Stimulated activated CD8-positive, alpha-beta memory T cell treated with anti-CD3 and anti-CD28 coated beads, Interleukin-15, amount 100 ng/mL, for 48 hours (primary cell): ENCODE measurements at regions not wholly inside any gene's neighbourhood (a gene's known extent, or its start where the extent isn't known, plus 50 kb on each side); places are given as distances from the start of the nearest gene placed in this dataset.

Source experiments
- DNase-seq, 2 donors: peaks; one replicate each; pipeline ENCODE4 v3.0.0-alpha.2; 2020; ENCODE audit warnings: low read depth in 2 of 2

DNA sequence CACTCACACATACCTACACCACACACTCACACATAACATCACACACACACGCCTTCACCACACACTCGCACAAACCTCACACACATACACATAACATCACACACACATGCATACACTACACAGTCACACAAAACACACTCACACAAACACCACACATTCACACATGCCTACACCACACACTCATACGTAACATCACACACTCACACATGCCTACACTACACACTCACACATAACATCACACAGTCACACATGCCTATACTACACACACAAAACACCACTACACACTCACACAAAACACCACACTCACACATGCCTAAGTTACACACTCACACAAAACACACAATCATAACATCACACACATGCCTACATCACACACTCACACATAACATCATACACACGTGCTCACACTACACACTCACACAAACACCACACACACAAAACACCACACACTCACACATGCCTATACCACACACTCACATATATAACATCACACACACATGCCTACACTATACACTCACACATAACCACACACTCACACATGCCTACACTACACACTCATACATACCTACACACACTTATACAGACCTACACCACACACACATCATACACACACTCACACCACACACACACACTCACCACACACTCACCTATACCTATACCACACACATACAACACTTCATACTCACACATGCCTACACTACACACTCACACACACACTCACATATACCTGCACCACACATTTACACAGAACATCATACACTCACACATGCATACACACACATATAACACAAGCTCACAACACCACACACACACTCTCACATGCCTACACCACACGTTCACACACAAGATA is 383.5 kb downstream of the C6orf118 start:
- no peak for DNase-seq

DNA sequence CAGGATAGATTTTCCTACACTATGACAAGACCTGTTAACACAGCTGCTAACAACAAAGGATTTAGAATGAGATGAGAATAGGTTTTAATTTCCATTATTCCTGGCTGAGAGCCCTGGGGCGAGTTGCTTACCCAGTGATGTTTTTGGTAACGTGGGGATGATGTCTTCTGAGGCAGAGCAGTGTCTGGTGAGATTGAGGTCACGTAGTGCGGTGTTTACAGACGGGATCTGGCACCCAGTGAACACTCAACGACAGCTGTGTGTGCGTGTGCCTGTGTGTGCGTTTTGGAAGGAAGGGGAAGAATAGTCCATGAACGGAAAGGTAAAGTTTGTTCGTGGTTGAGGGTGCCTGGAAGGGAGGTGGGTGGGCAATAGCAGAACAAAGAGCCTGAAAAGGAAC is 384.7 kb downstream of the C6orf118 start:
- no peak for DNase-seq

DNA sequence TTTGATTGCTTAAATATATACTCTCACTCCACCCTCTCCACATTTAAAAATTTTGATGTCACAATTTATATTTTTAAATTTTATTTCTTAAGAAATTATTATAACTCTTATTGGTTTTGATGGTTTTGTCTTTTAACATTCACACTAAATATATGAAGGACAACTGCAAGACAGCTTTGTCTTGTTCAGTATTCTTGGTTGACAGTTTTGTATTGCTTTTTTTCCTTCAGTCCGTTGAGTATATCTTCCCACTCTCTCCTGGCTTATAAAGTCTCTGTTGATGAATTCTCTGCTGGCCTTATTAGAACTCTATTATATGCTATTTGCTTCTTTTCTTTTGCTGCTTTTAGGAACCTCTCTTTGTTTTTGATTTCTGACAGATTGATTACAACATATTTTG is 392.2 kb downstream of the C6orf118 start:
- no peak for DNase-seq

DNA sequence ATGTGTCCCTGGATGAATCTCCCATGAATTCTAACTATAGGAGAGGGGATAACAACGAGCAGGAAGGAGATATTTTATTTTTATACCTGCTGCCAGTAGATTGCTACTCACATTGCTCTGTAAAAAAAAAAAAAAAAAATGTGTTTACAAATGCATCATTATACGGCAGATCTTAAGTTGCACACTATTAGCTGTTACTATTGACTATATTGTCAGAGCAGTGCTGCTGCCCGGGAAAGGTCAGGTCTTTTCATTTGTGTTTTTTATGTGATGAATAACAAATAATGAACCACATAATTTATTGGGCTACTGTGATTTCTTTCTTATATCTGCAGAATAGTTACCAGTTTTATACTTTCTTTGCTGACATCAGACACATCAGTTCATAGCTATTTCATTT is 393.3 kb downstream of the C6orf118 start:
- DNase-seq: no peak

DNA sequence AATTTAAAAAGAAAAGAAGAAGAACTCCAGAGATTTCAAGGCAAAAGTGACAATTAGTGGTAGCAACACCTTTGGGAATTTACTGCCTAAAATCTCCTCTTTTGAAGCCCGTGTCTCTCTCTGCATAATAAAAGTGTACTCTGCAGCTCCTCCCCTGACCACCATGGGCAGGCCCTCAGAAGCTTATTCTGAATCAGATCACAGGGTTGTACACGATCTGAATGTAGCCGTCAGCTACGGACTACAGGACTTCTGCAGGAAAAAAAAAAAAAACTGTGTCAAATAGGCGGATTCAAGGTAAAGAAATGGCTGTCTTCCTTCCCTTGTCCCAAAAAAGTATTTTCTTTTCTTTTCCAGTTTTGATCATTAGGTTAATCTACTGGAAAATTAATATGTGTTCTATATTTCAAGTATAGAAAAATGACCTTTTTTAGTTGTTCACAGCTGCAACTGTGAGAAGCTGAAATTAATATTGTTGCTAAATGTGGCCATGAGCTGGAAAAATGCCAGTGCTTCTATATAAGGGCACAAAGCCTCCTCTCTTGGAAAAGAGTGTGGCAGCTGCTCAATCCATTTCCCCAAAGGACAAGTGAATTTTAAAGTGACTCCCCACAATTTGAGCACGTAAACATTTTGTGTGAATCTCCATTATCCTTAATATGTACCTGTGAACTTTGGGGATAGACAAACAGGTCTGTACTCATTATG is 397.4 kb downstream of the C6orf118 start:
- no peak for DNase-seq

DNA sequence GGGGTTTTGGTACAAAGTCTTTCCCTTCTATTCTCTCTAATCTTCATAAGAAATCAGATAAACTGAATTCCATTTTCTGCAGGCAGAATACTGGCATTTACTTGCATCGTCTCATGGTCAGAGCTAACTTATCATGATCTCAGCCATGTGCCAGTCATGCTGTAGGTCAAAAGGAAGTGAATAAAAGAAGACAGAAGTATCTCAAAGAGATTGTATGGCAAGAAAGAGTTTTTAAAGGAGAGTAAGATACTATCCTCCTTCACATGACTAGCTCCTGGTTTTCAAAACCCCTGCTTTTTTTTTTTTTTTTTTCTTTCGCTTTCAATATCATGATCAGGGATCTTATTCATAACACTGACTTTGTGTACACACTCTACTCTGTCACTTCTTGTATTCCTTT is 398.3 kb downstream of the C6orf118 start:
- no peak for DNase-seq

DNA sequence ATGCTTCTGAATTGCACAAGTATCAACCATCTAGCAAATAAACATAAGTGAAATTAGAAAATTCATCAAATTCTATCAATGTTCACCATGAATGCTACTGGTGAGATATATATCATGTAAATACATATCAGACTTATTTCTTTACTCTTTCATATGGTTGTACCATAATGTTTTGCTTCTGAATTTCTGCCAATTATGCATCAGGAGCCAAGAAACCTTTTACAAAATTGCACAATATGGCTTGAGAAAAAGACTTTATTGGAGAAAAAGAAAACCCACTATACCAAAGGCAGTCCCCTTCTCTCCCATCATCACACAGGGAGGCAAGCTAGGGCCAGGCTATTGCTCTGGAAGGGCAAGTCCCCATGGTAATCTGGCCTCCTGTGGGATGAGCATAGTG is 402.6 kb downstream of the C6orf118 start:
- DNase-seq: no peak

DNA sequence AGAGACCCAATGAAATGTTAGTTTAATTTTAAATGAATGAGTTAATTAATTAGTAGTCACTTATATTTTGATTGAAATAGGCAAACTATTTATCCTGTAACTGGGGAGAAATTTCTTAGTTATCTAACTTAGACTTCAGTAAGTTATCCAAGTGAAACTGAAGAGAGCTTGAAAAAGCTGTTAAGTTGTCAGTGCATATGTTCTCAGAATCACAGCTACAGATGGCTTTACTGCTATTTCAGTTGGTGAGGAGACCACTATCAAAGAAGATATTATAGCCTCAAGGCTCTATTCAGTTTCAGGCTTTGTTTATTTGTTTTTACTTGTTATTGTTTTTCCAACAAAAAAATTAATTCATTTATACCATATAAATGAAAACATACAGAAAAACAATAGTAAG is 404.1 kb downstream of the C6orf118 start:
- no peak for DNase-seq

DNA sequence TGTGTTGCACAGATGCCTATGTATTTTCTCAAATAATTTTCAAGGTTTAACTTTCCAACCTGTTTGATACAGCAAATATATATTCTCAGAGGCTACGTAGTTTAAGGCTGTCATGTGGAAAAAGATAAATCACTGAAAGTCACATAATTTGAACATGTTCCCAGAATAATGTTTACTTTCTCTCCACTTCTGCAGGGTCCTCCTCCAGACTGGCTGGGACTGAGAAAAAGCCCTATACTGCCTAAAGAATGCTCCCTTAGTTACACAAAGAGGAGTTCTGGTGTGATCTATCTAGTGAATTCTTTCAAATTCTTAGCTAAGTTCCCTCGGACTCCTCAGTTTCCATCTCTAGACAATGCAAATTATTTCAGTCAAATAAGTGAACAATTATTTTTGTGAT is 411.0 kb downstream of the C6orf118 start:
- DNase-seq: no peak

DNA sequence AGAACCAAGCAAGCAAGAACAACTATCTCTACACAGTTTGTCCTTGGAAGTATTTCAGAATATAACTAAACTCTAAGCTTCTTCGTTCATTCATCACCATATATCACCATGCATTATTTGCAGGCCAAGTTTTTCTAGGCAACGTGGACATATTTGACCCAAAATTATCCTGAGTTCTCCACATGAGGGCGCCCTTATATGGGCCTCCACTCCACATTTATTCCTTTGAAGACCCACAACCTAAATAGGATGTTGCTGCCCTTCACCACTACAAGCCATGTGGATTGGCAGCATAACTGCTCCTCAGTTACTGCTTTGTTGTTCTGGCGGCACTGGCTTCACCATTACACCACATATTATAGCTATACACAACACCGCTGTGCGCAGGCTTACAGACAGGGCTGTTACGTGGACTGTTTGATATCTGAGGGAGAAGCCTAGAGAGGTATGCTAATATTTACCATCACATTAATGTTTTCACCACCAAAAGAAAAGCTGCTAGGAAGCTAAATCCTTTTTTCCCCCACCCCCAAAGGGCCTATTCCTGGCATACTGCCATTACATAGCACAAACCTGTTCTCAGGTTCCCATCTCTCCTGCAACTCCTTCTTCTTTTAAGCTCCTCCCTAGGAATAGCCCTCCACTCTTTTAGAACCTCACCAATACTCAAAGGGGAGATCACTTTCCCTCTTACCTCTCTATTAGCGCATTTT is 411.7 kb downstream of the C6orf118 start:
- DNase-seq: no peak

DNA sequence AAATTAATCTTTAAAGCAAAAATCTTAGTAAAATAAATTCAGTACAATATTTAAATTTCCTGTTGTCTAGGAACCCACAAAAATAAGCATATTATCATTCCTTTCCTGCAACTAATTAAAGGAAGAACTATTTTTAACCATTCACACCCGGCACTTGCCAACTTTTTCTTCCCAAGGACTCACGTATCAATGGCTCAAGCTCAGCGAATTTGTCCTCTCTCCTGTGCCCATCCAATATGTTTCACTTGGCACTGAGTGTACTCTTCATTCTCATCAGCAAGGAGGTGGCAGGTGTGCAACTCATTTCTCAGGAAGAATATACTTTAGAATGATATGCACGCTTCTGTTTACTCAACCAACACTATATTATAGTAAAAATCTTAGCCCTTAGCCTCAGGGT is 419.4 kb downstream of the C6orf118 start:
- DNase-seq: no peak

DNA sequence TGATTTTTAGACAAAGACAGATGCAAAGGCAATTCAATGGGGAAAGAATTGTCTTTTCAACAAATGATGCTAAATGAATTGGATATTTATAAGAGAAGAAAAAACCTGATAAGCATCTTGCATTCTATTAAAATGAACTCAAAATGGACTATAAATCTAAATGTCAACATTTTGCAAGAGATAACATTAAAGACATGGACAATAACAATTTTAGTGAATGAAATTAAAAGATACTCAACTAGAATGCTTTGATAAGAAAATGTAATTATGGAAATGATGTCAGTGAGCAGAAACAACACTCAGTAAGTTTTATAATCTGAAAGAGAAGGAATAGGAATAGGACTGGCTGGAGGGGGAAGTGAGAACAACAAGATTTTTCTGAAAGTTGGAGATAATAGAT is 421.7 kb downstream of the C6orf118 start:
- DNase-seq: no peak

DNA sequence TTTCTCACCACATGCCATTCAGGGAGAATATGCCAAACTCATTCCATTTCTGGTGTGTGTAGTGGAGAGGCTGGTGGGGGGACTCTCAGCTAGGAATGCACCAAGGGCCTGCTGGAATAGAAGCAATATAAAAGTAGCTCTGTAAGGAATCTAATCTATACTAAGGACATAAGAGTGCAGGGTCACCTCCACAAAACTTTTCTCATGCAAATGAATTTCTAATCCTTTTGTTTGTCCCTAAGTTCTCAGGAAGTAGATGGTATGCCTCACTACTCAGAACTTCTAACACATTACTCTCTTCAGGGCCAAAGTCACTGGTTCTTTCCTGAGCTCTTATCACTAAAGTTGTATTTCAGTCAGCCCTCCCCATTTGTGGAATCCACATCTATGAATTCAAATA is 427.2 kb downstream of the C6orf118 start:
- DNase-seq: no peak

DNA sequence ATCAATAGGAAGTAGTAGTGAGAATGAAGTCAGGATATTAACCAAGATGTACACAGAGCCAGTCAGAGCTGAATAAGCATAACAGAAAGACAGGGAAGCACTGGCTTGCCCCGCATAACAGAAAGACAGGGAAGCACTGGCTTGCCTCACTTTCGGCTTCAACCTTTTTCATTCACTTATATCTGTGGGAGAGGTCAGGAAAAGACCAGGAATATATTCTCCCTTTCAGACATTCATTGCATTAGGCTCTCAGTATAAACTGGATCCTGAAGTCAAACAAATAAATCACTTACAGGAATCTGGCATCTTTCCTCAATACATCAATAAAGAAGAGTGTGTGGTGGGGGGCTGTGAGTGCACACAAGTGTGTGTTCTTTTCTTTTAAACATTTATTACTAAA is 437.6 kb downstream of the C6orf118 start:
- no peak for DNase-seq

DNA sequence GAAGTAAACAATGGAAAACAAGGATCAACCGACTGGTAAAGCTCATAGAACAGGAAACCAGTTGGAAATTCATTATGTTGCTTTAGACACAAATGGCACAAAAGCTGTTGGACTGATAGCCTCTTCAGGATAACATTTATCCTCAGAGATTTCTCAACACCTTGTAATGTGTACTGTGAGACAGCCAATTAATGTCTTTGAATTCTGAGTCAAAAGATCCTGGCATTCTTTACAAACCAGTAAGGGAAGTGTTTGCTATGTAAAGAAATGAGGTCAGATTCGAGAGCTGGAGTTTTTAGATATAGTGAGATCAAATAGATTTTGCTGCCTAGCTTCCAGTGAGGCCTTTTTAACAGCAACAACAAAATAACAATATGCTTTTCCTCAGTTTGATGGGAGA is 439.2 kb downstream of the C6orf118 start:
- no peak for DNase-seq

DNA sequence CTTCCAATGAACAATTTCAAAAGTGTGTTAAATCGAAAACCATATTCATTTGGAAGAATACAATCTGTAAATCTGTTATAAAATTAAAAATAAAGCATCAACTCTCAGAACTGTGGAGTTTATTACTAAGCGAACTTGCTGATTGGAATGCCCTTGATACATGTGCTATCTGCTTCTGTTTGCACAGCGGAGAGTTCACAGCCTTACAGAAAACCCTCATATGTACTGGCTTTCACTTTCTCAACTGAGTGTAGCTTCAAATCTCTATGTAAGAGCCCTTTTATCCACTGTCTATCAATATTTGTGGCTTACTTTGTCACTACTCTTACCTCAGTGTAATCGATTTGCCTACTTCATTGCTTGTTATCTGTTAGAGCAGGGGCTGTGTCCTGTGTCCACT is 447.4 kb downstream of the C6orf118 start:
- DNase-seq: no peak

DNA sequence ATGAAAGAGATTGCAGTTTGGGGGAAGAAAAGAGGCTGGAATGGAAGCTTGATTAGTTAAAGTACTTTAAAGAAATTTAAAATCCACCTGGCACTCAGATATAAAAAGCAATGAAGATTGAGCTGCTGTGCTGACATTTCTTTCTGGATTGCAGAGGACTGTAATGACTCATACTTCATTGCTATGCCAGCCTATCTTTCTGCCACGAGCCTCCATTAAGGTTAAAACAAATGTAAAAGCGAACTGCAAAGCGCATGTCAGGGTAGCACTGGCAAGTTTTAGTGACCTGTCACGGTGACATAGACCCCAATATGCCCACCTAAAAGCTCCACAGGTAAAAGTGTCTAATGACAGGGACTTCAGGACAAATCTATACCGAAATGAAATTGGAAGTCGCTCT is 449.6 kb downstream of the C6orf118 start:
- DNase-seq: no peak

DNA sequence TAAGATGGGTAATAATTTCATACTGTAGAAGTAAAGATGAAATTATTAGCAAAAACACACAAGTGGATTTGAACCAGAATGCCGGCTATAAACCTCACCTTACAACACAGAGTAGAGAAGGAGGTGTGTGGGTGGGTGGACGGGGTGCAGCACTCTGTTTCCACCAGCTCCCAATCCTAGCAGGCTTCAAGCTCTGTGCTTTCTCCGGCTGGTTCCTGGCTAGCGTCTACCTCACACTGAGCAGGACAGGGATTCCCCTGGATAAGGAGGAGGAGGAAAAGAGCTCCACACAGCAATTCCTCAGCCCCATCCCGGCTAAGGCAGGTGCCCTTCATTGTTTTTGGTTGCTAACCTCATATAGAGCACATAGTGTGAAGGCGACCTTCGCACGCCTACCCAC is 453.3 kb downstream of the C6orf118 start:
- DNase-seq: no peak

DNA sequence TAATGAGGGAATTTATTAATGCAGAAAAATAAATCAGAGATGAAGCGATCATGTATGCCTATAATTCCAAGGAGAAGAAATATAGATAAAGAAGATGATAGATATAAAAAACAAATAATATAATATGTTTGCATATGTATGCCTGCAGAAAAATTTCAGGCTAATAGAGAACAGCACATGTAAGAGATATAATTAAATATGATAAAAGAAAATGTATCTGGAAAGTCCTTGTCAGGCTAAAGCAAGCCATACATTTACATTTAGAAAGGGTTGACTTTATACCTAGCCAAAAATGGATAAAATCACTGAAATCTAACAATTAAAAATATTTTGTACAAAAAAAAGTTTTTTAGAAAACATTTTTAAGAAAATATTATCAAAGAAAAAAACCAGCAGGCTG is 454.1 kb downstream of the C6orf118 start:
- DNase-seq: no peak

DNA sequence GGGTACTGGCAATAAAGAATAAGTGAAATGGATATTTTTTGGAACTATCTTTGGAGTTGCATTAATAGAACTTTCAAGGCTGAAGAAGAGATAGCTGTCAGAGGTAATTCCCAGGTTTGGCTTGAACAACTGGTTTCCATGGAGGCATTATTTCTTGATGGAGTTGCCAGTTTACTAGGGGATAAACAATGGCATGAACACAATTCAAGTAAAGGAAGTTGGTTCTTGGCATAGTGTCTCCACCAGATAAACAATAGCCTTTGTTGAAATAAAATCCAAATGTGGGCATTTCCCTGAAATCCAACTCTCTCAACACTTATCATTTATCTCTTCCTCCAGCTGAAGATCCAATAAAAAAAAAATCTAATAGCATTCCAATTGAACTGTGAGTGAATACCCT is 454.9 kb downstream of the C6orf118 start:
- DNase-seq: no peak

DNA sequence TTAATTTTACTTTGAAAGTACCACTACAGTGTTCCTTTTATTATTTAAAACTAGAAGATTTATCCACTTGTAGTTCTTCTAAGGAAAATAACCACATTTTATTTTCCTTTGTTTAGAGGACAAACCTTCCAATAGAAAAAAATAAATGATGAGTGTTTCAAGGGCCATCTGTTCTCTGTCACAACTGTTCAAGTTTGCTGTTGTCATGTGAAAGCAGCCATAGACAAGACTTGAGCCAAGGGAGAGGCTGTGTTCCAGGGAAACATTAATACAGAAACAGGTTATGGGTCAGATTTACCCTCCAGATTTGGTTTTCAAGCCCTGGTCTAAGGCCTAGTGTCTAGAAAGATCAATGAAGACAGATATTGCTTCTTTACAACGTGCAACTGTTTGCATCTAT is 463.6 kb downstream of the C6orf118 start:
- DNase-seq: no peak

DNA sequence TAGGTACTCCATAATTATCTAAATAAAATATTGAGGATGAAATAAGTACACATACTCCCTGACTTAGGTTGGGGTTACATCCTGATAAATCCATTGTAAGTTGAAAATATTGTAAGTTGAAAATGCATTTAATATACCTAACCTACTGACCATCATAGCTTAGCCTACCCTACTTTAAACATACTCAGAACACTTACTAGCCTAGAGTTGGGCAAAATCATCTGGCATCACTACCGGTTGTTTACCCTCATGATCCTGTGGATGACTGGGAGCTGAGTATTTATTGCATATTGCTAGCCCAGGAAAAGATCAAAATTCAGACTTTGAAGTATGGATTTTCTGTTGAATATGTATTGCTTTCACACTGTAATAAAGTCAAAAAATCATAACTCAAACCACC is 467.3 kb downstream of the C6orf118 start:
- no peak for DNase-seq

DNA sequence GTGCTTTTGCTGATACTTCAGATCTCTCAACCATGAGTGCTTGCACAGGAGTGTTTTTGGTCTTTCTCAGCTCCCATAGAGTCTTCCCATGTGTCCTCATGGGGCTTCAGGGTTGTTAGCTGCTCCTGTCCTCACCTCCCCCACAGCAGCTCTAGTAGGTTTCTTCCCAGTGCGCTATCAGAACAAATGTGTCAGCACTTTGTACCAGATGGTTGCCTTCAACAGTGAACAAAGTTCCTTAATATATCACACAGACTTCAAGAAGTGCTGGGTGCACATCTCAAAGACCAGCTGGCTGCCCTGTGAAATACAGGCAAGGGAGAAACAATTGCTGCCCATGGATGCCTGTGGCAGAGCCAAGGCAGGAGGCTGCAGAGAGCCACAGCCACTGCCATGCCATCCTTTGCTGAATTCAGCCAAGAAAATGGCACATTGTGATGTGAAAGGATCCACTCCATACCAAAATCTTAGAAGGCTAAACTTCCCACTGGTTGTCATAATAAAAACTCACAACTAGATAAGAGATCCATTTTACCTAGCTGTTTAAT is 471.3 kb downstream of the C6orf118 start:
- DNase-seq: no peak
